A549 (cell line): ENCODE measurements at regions not wholly inside any gene's neighbourhood (a gene's known extent, or its start where the extent isn't known, plus 50 kb on each side); places are given as distances from the start of the nearest gene placed in this dataset.

Experiments
- POLR2A ChIP-seq: IDR thresholded peaks from 2 replicates; pipeline ENCODE4 v1.6.1; 2012; ENCODE audit warnings: mild to moderate bottlenecking, low read length
- RAD21 ChIP-seq, 2 experiments: fragments of >200 bp in 1 of 2; sonication (Bioruptor Twin) in 1 of 2; formaldehyde crosslinking in 1 of 2; IDR thresholded peaks in 1 of 2; conservative IDR thresholded peaks in 1 of 2; 2 replicates in 1 of 2; 3 replicates in 1 of 2; pipeline ENCODE4 v1.6.1; 2012 to 2018; ENCODE audit warnings: inconsistent platforms in 1 of 2
- SMC3 ChIP-seq: fragments of >200 bp; sonication (Bioruptor Twin); formaldehyde crosslinking; IDR thresholded peaks from 3 replicates; pipeline ENCODE4 v1.6.1; 2018; ENCODE audit warnings: inconsistent platforms
- TF ChIP-seq, protein P1 (sequence below): fragments of 200-600 bp; sonication (generic); IDR thresholded peaks from 2 replicates; pipeline ENCODE4 v1.6.1; 2016; ENCODE audit warnings: antibody characterized with exemption, mild to moderate bottlenecking, moderate library complexity
- TF ChIP-seq, protein P2 (sequence below): fragments of >200 bp; sonication (Bioruptor Twin); formaldehyde crosslinking; IDR thresholded peaks from 3 replicates; pipeline ENCODE4 v1.5.1; 2016

DNA sequence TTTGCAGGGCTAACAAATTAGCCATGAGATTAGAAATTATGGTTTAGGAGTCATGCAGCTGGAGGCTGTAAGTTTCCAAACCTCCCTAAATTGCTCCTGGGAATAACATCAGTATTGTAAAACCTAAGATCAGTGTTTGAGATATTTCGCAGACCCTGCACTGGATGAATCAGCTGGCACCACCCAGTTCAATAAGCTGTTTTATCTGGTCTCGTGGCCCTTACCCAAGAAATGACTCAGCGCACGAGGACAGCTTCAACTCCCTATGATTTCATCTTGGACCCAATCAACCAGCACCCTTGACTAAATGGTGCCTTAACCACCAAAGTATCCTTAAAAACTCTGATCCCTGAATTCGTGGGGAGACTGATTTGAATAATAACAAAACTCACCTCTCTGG lies 482.0 kb upstream of the PCDH15 start:
- TF ChIP-seq SMC3 (no peak), POLR2A (no peak), RAD21 (conservative IDR thresholded peaks at IDR 0.05 in 1 of 2, IDR thresholded peaks at IDR 0.05 in 1 of 2) (no peak)
- TF ChIP-seq, protein P1, sequence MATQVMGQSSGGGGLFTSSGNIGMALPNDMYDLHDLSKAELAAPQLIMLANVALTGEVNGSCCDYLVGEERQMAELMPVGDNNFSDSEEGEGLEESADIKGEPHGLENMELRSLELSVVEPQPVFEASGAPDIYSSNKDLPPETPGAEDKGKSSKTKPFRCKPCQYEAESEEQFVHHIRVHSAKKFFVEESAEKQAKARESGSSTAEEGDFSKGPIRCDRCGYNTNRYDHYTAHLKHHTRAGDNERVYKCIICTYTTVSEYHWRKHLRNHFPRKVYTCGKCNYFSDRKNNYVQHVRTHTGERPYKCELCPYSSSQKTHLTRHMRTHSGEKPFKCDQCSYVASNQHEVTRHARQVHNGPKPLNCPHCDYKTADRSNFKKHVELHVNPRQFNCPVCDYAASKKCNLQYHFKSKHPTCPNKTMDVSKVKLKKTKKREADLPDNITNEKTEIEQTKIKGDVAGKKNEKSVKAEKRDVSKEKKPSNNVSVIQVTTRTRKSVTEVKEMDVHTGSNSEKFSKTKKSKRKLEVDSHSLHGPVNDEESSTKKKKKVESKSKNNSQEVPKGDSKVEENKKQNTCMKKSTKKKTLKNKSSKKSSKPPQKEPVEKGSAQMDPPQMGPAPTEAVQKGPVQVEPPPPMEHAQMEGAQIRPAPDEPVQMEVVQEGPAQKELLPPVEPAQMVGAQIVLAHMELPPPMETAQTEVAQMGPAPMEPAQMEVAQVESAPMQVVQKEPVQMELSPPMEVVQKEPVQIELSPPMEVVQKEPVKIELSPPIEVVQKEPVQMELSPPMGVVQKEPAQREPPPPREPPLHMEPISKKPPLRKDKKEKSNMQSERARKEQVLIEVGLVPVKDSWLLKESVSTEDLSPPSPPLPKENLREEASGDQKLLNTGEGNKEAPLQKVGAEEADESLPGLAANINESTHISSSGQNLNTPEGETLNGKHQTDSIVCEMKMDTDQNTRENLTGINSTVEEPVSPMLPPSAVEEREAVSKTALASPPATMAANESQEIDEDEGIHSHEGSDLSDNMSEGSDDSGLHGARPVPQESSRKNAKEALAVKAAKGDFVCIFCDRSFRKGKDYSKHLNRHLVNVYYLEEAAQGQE: no peak
- TF ChIP-seq, protein P2, sequence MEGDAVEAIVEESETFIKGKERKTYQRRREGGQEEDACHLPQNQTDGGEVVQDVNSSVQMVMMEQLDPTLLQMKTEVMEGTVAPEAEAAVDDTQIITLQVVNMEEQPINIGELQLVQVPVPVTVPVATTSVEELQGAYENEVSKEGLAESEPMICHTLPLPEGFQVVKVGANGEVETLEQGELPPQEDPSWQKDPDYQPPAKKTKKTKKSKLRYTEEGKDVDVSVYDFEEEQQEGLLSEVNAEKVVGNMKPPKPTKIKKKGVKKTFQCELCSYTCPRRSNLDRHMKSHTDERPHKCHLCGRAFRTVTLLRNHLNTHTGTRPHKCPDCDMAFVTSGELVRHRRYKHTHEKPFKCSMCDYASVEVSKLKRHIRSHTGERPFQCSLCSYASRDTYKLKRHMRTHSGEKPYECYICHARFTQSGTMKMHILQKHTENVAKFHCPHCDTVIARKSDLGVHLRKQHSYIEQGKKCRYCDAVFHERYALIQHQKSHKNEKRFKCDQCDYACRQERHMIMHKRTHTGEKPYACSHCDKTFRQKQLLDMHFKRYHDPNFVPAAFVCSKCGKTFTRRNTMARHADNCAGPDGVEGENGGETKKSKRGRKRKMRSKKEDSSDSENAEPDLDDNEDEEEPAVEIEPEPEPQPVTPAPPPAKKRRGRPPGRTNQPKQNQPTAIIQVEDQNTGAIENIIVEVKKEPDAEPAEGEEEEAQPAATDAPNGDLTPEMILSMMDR: no peak
